H9 (cell line): ENCODE measurements at regions not wholly inside any gene's neighbourhood (a gene's known extent, or its start where the extent isn't known, plus 50 kb on each side); places are given as distances from the start of the nearest gene placed in this dataset.

Experiments used
- DNase-seq: peaks from one replicate; pipeline ENCODE4 v3.0.0-alpha.2; 2017
- H2AFZ ChIP-seq: one replicate; pipeline ENCODE4 v1.6.1; 2013; ENCODE audit warnings: mild to moderate bottlenecking, low read length, control low read depth, moderate library complexity
- H2AK5ac ChIP-seq: 2 replicates; pipeline ENCODE4 v1.6.1; 2013; ENCODE audit warnings: low read length, control low read depth, mixed read lengths; ENCODE audit not compliant: insufficient read length
- H2BK120ac ChIP-seq: one replicate; pipeline ENCODE4 v1.6.1; 2013; ENCODE audit warnings: low read depth, mild to moderate bottlenecking, low read length, control low read depth, inconsistent platforms; ENCODE audit not compliant: poor library complexity, severe bottlenecking
- H2BK12ac ChIP-seq: 2 replicates; pipeline ENCODE4 v1.6.1; 2013; ENCODE audit warnings: low read length, control low read depth, mixed read lengths, low read depth; ENCODE audit not compliant: insufficient read length
- H2BK15ac ChIP-seq: 2 replicates; pipeline ENCODE4 v1.6.1; 2013; ENCODE audit warnings: low read depth, low read length, control low read depth
- H2BK20ac ChIP-seq: one replicate; pipeline ENCODE4 v1.6.1; 2013; ENCODE audit warnings: low read depth, mild to moderate bottlenecking, low read length, control low read depth, inconsistent platforms; ENCODE audit not compliant: poor library complexity, severe bottlenecking
- H2BK5ac ChIP-seq: 2 replicates; pipeline ENCODE4 v1.6.1; 2013; ENCODE audit warnings: low read length, control low read depth, mixed read lengths; ENCODE audit not compliant: insufficient read length
- H3K14ac ChIP-seq: 2 replicates; pipeline ENCODE4 v1.6.1; 2013; ENCODE audit warnings: low read length, control low read depth; ENCODE audit not compliant: insufficient read depth
- H3K18ac ChIP-seq: 2 replicates; pipeline ENCODE4 v1.6.1; 2013; ENCODE audit warnings: low read depth, mild to moderate bottlenecking, mixed read lengths, low read length, control low read depth; ENCODE audit not compliant: insufficient read length
- H3K23ac ChIP-seq: 2 replicates; pipeline ENCODE4 v1.6.1; 2013; ENCODE audit warnings: low read length, control low read depth, mixed read lengths, low read depth; ENCODE audit not compliant: insufficient read length
- H3K23me2 ChIP-seq: 2 replicates; pipeline ENCODE4 v1.6.1; 2013; ENCODE audit warnings: low read depth, mild to moderate bottlenecking, mixed read lengths, low read length, control low read depth; ENCODE audit not compliant: insufficient read length, poor library complexity, severe bottlenecking
- H3K27ac ChIP-seq: 2 replicates; pipeline ENCODE4 v1.5.1; 2013; ENCODE audit warnings: low read length, control low read depth, mixed read lengths, low read depth; ENCODE audit not compliant: insufficient read length
- H3K27me3 ChIP-seq: 2 replicates; pipeline ENCODE4 v1.6.1; 2013; ENCODE audit warnings: low read length, control low read depth, inconsistent platforms; ENCODE audit not compliant: insufficient read depth
- H3K4ac ChIP-seq: 2 replicates; pipeline ENCODE4 v1.6.1; 2013; ENCODE audit warnings: low read depth, mild to moderate bottlenecking, control low read depth, inconsistent platforms, low read length, moderate library complexity
- H3K4me1 ChIP-seq: 2 replicates; pipeline ENCODE4 v1.6.1; 2013; ENCODE audit warnings: low read length, control low read depth, inconsistent platforms; ENCODE audit not compliant: insufficient read depth
- H3K4me2 ChIP-seq: 2 replicates; pipeline ENCODE4 v1.6.1; 2013; ENCODE audit warnings: low read length, control low read depth, mixed read lengths; ENCODE audit not compliant: insufficient read length, insufficient read depth
- H3K56ac ChIP-seq: 2 replicates; pipeline ENCODE4 v1.6.1; 2013; ENCODE audit warnings: low read depth, mild to moderate bottlenecking, mixed read lengths, low read length, control low read depth; ENCODE audit not compliant: insufficient read length
- H3K79me1 ChIP-seq: 2 replicates; pipeline ENCODE4 v1.6.1; 2013; ENCODE audit warnings: low read depth, mild to moderate bottlenecking, moderate library complexity, low read length, control low read depth, inconsistent platforms; ENCODE audit not compliant: insufficient read depth, poor library complexity, severe bottlenecking
- H3K79me2 ChIP-seq: 2 replicates; pipeline ENCODE4 v1.6.1; 2013; ENCODE audit warnings: low read length, control low read depth, inconsistent platforms; ENCODE audit not compliant: insufficient read depth
- H3K9ac ChIP-seq: 2 replicates; pipeline ENCODE4 v1.6.1; 2013; ENCODE audit warnings: low read length, control low read depth, mixed read lengths; ENCODE audit not compliant: insufficient read length; ENCODE audit errors: extremely low read depth
- H3K9me3 ChIP-seq: one replicate; pipeline ENCODE4 v1.6.1; 2013; ENCODE audit warnings: low read depth, low read length, inconsistent platforms; ENCODE audit not compliant: control insufficient read depth
- H3T11ph ChIP-seq: one replicate; pipeline ENCODE4 v1.6.1; 2013; ENCODE audit warnings: mild to moderate bottlenecking, low read length, control low read depth, inconsistent platforms
- H4K20me1 ChIP-seq: one replicate; pipeline ENCODE4 v1.6.1; 2013; ENCODE audit not compliant: control insufficient read depth, insufficient read length, insufficient read depth
- H4K5ac ChIP-seq: 2 replicates; pipeline ENCODE4 v1.6.1; 2013; ENCODE audit warnings: low read depth, mild to moderate bottlenecking, mixed read lengths, low read length, control low read depth; ENCODE audit not compliant: insufficient read length
- H4K8ac ChIP-seq: replicated peaks from 2 replicates; pipeline ENCODE4 v1.6.1; 2013; ENCODE audit warnings: low read length, control low read depth, mixed read lengths, low read depth; ENCODE audit not compliant: insufficient read length
- H4K91ac ChIP-seq: 2 replicates; pipeline ENCODE4 v1.6.1; 2013; ENCODE audit warnings: low read depth, mild to moderate bottlenecking, moderate library complexity, mixed read lengths, low read length, control low read depth; ENCODE audit not compliant: insufficient read length
- H3K27ac Mint-ChIP-seq, 3 experiments: 2 replicates in 2 of 3; 3 replicates in 1 of 3; pipeline ENCODE4 v1.8.0; 2020 to 2021; ENCODE audit warnings: mixed read lengths in 3 of 3, mild to moderate bottlenecking in 1 of 3, moderate library complexity in 1 of 3
- H3K27me3 Mint-ChIP-seq: 2 replicates; pipeline ENCODE4 v1.8.0; 2021; ENCODE audit warnings: low read depth, mild to moderate bottlenecking, moderate library complexity, mixed read lengths
- H3K36me3 Mint-ChIP-seq, 3 experiments: 2 replicates in 2 of 3; 3 replicates in 1 of 3; pipeline ENCODE4 v1.8.0; 2020 to 2021; ENCODE audit warnings: low read depth in 3 of 3, mixed read lengths in 3 of 3; ENCODE audit not compliant: insufficient read depth in 1 of 3
- H3K4me1 Mint-ChIP-seq, 2 experiments: 2 replicates each; pipeline ENCODE4 v1.8.0; 2020; ENCODE audit warnings: mixed read lengths in 2 of 2
- H3K4me3 Mint-ChIP-seq, 2 experiments: 2 replicates in 1 of 2; 3 replicates in 1 of 2; pipeline ENCODE4 v1.8.0; 2020 to 2021; ENCODE audit warnings: mild to moderate bottlenecking in 2 of 2, mixed read lengths in 2 of 2, moderate library complexity in 1 of 2
- H3K9me3 Mint-ChIP-seq, 2 experiments: 2 replicates in 1 of 2; 3 replicates in 1 of 2; pipeline ENCODE4 v1.8.0; 2020; ENCODE audit warnings: mild to moderate bottlenecking in 2 of 2, mixed read lengths in 2 of 2, moderate library complexity in 1 of 2
- CTCF ChIP-seq: fragments of 200-600 bp; sonication (generic); conservative IDR thresholded peaks from 3 replicates; pipeline ENCODE4 v1.8.0; 2021; ENCODE audit warnings: antibody characterized with exemption, mild to moderate bottlenecking
- WGBS: extraction: QIAGEN DNeasy Blood & Tissue Kit; methylation state at CpG from one replicate; pipeline ENCODE4 v1.1.7; 2013; ENCODE audit warnings: missing lambda C conversion rate, low lambda C conversion rate, mixed read lengths; ENCODE audit not compliant: insufficient read length; ENCODE audit errors: extremely low coverage; 5-methylcytosine and 5-hydroxymethylcytosine counted together

- H3K9me3 ChIP-seq = no peaks in the 10 kb centered on the region
- H3K27me3 Mint-ChIP-seq = no peaks in the 10 kb centered on the region
- no peak overlapping the region for H3T11ph ChIP-seq
- H3K9me3 Mint-ChIP-seq = no peaks in the 10 kb centered on the region
- peak overlapping the region in 1 of 3 experiments; percentile 62; a peak in 2 of 7 replicates for H3K27ac Mint-ChIP-seq
- no peaks in the 10 kb centered on the region for H3K79me1 ChIP-seq
- H4K20me1 ChIP-seq = no peaks in the 10 kb centered on the region
- no peak overlapping the region for H3K4ac ChIP-seq
- H3K4me1 Mint-ChIP-seq = no peaks in the 10 kb centered on the region
- H3K79me2 ChIP-seq = no peaks in the 10 kb centered on the region
- no peak overlapping the region for H2AK5ac ChIP-seq
- no peak overlapping the region for H2BK120ac ChIP-seq
- H3K4me1 ChIP-seq = no peaks in the 10 kb centered on the region
- no peak overlapping the region for H4K5ac ChIP-seq
- no peak overlapping the region for H4K91ac ChIP-seq
- no peak overlapping the region for H2BK20ac ChIP-seq
- no peak overlapping the region for H3K23ac ChIP-seq
- no peak overlapping the region for H3K27ac ChIP-seq
- H3K36me3 Mint-ChIP-seq = no peaks in the 10 kb centered on the region
- no peak overlapping the region for H4K8ac ChIP-seq
- no CpG with 5 or more reads among the region's 2 CpGs for WGBS
- no peak overlapping the region for H3K56ac ChIP-seq
- H3K9ac ChIP-seq = no peak overlapping the region
- H3K18ac ChIP-seq = no peak overlapping the region
- no peaks in the 10 kb centered on the region for H3K27me3 ChIP-seq
- no peaks in the 10 kb centered on the region for H3K23me2 ChIP-seq
- H3K14ac ChIP-seq = no peak overlapping the region
- no peak overlapping the region for H2BK12ac ChIP-seq
- H2BK15ac ChIP-seq = no peak overlapping the region
- DNase-seq = no peak
- H2AFZ ChIP-seq = no peak overlapping the region
- H2BK5ac ChIP-seq = no peak overlapping the region
- H3K4me3 Mint-ChIP-seq = no peak overlapping the region
- TF ChIP-seq CTCF = no peak
- H3K4me2 ChIP-seq = no peak overlapping the region
These were observed 224.9 kb downstream of the ASXL3 start for GRCh38 chr18:33802955-33803354.
